Immature natural killer cell (primary cell): ENCODE measurements at regions not wholly inside any gene's neighbourhood (a gene's known extent, or its start where the extent isn't known, plus 50 kb on each side); places are given as distances from the start of the nearest gene placed in this dataset.

Source experiments
- DNase-seq, 3 donors: peaks; one replicate each; pipeline ENCODE4 v3.0.0; 2022; ENCODE audit warnings: mixed read lengths in 1 of 3
- H3K27ac Mint-ChIP-seq, 6 donors: one replicate each; pipeline ENCODE4 v1.8.0; 2020; ENCODE audit warnings: mixed read lengths in 6 of 6, mild to moderate bottlenecking in 5 of 6, inconsistent platforms in 4 of 6, moderate library complexity in 3 of 6
- H3K27me3 Mint-ChIP-seq, 3 donors: one replicate each; pipeline ENCODE4 v1.8.0; 2020 to 2021; ENCODE audit warnings: low read depth in 3 of 3, mild to moderate bottlenecking in 3 of 3, mixed read lengths in 3 of 3, moderate library complexity in 3 of 3, inconsistent platforms in 1 of 3
- H3K36me3 Mint-ChIP-seq, 3 donors: one replicate each; pipeline ENCODE4 v1.8.0; 2020; ENCODE audit warnings: mixed read lengths in 3 of 3, inconsistent platforms in 2 of 3, mild to moderate bottlenecking in 2 of 3
- H3K4me1 Mint-ChIP-seq, 2 donors: one replicate each; pipeline ENCODE4 v1.8.0; 2020; ENCODE audit warnings: inconsistent platforms in 2 of 2, mild to moderate bottlenecking in 2 of 2, mixed read lengths in 2 of 2, moderate library complexity in 1 of 2
- H3K4me3 Mint-ChIP-seq, 5 donors: one replicate each; pipeline ENCODE4 v1.8.0; 2020; ENCODE audit warnings: mild to moderate bottlenecking in 5 of 5, mixed read lengths in 5 of 5, inconsistent platforms in 3 of 5, moderate library complexity in 3 of 5
- H3K9me3 Mint-ChIP-seq, 6 donors: one replicate each; pipeline ENCODE4 v1.8.0; 2020; ENCODE audit warnings: mild to moderate bottlenecking in 6 of 6, mixed read lengths in 6 of 6, inconsistent platforms in 4 of 6, moderate library complexity in 3 of 6

GRCh38 chr4:33072298-33073089 is 2352.3 kb downstream of the PCDH7 start:
- Mint-ChIP-seq H3K4me1 (no peaks in the 10 kb centered on the region), H3K4me3 (no peak overlapping the region), H3K9me3 (peaks cover 3 to 37% (median 10%) of the 10 kb centered on the region in 6 donors), H3K27ac (no peak overlapping the region), H3K27me3 (peaks cover 0 to 1% (median 0%) of the 10 kb centered on the region in 3 donors), H3K36me3 (no peaks in the 10 kb centered on the region)
- DNase-seq, result no peak

- H3K4me3 Mint-ChIP-seq, result no peak overlapping the region
Measured at GRCh38 chr4:33073811-33074210, 2353.6 kb downstream of the PCDH7 start.

GRCh38 chr4:33078145-33078544 is 2358.0 kb downstream of the PCDH7 start:
- H3K9me3 Mint-ChIP-seq, result peaks cover 4 to 35% (median 17%) of the 10 kb centered on the region in 6 donors
- H3K36me3 Mint-ChIP-seq, result no peaks in the 10 kb centered on the region
- H3K4me3 Mint-ChIP-seq, result no peak overlapping the region
- H3K27ac Mint-ChIP-seq, result no peak overlapping the region
- H3K27me3 Mint-ChIP-seq, result no peaks in the 10 kb centered on the region
- DNase-seq, result no peak
- no peaks in the 10 kb centered on the region for H3K4me1 Mint-ChIP-seq

More at GRCh38 chr4:33073811-33074210, 2353.6 kb downstream of the PCDH7 start:
- no peak for DNase-seq
- Mint-ChIP-seq H3K27me3 (no peaks in the 10 kb centered on the region), H3K36me3 (no peaks in the 10 kb centered on the region), H3K4me1 (no peaks in the 10 kb centered on the region), H3K27ac (no peak overlapping the region), H3K9me3 (peaks cover 4 to 40% (median 13%) of the 10 kb centered on the region in 6 donors)

GRCh38 chr4:33080275-33080674 is 2360.1 kb downstream of the PCDH7 start:
- Mint-ChIP-seq H3K4me3 (no peak overlapping the region), H3K27me3 (no peaks in the 10 kb centered on the region), H3K4me1 (no peaks in the 10 kb centered on the region), H3K27ac (no peak overlapping the region), H3K9me3 (peaks cover 4 to 39% (median 20%) of the 10 kb centered on the region in 6 donors), H3K36me3 (no peaks in the 10 kb centered on the region)
- DNase-seq, result no peak

GRCh38 chr4:33085709-33086108 is 2365.5 kb downstream of the PCDH7 start:
- peaks cover 8 to 52% (median 23%) of the 10 kb centered on the region in 6 donors for H3K9me3 Mint-ChIP-seq
- no peak overlapping the region for H3K4me3 Mint-ChIP-seq
- no peaks in the 10 kb centered on the region for H3K36me3 Mint-ChIP-seq
- H3K27ac Mint-ChIP-seq, result no peak overlapping the region
- H3K27me3 Mint-ChIP-seq, result no peaks in the 10 kb centered on the region
- DNase-seq, result no peak
- no peaks in the 10 kb centered on the region for H3K4me1 Mint-ChIP-seq

GRCh38 chr4:33086331-33086925 is 2366.3 kb downstream of the PCDH7 start:
- Mint-ChIP-seq H3K4me1 (no peaks in the 10 kb centered on the region), H3K36me3 (no peaks in the 10 kb centered on the region), H3K4me3 (no peak overlapping the region), H3K27ac (no peak overlapping the region), H3K9me3 (peaks cover 5 to 47% (median 19%) of the 10 kb centered on the region in 6 donors), H3K27me3 (no peaks in the 10 kb centered on the region)
- DNase-seq, result no peak

- H3K27me3 Mint-ChIP-seq, result no peaks in the 10 kb centered on the region
- H3K27ac Mint-ChIP-seq, result no peak overlapping the region
- no peaks in the 10 kb centered on the region for H3K4me1 Mint-ChIP-seq
- H3K36me3 Mint-ChIP-seq, result no peaks in the 10 kb centered on the region
- H3K4me3 Mint-ChIP-seq, result no peak overlapping the region
- no peak for DNase-seq
- H3K9me3 Mint-ChIP-seq, result peaks cover 5 to 35% (median 14%) of the 10 kb centered on the region in 6 donors
Measured at GRCh38 chr4:33088713-33089112, 2368.5 kb downstream of the PCDH7 start.

- H3K4me1 Mint-ChIP-seq, result no peaks in the 10 kb centered on the region
- H3K27me3 Mint-ChIP-seq, result no peaks in the 10 kb centered on the region
- no peak overlapping the region for H3K4me3 Mint-ChIP-seq
- H3K9me3 Mint-ChIP-seq, result peaks cover 5 to 28% (median 14%) of the 10 kb centered on the region in 6 donors
- no peak for DNase-seq
- H3K27ac Mint-ChIP-seq, result no peak overlapping the region
- no peaks in the 10 kb centered on the region for H3K36me3 Mint-ChIP-seq
Measured at GRCh38 chr4:33090910-33091309, 2370.7 kb downstream of the PCDH7 start.

- Mint-ChIP-seq H3K27me3 (no peaks in the 10 kb centered on the region), H3K36me3 (no peaks in the 10 kb centered on the region), H3K4me3 (no peak overlapping the region), H3K9me3 (peaks cover 6 to 25% (median 14%) of the 10 kb centered on the region in 6 donors), H3K4me1 (no peaks in the 10 kb centered on the region), H3K27ac (no peak overlapping the region)
- no peak for DNase-seq
Measured at GRCh38 chr4:33091961-33092360, 2371.8 kb downstream of the PCDH7 start.

- H3K4me1 Mint-ChIP-seq, result no peaks in the 10 kb centered on the region
- peaks cover 4 to 7% (median 4%) of the 10 kb centered on the region in 3 donors for H3K36me3 Mint-ChIP-seq
- no peak for DNase-seq
- H3K4me3 Mint-ChIP-seq, result no peak overlapping the region
- H3K9me3 Mint-ChIP-seq, result peaks cover 2 to 68% (median 26%) of the 10 kb centered on the region in 6 donors
- H3K27ac Mint-ChIP-seq, result no peak overlapping the region
- no peaks in the 10 kb centered on the region for H3K27me3 Mint-ChIP-seq
Measured at GRCh38 chr4:33104273-33104672, 2384.1 kb downstream of the PCDH7 start.

GRCh38 chr4:33107814-33108213 is 2387.6 kb downstream of the PCDH7 start:
- no peak overlapping the region for H3K4me3 Mint-ChIP-seq
- peaks cover 2 to 60% (median 28%) of the 10 kb centered on the region in 6 donors for H3K9me3 Mint-ChIP-seq

GRCh38 chr4:33111117-33111516 is 2390.9 kb downstream of the PCDH7 start:
- no peaks in the 10 kb centered on the region for H3K27me3 Mint-ChIP-seq
- peaks cover 2 to 65% (median 28%) of the 10 kb centered on the region in 6 donors for H3K9me3 Mint-ChIP-seq
- H3K4me3 Mint-ChIP-seq, result no peak overlapping the region
- no peak overlapping the region for H3K27ac Mint-ChIP-seq
- DNase-seq, result no peak
- no peaks in the 10 kb centered on the region for H3K4me1 Mint-ChIP-seq
- H3K36me3 Mint-ChIP-seq, result no peaks in the 10 kb centered on the region

More at GRCh38 chr4:33107814-33108213, 2387.6 kb downstream of the PCDH7 start:
- no peak for DNase-seq
- Mint-ChIP-seq H3K36me3 (peaks cover 0 to 4% (median 0%) of the 10 kb centered on the region in 3 donors), H3K27me3 (no peaks in the 10 kb centered on the region), H3K4me1 (no peaks in the 10 kb centered on the region), H3K27ac (no peak overlapping the region)

GRCh38 chr4:33116871-33117270 is 2396.7 kb downstream of the PCDH7 start:
- DNase-seq, result no peak
- no peaks in the 10 kb centered on the region for H3K4me1 Mint-ChIP-seq
- H3K9me3 Mint-ChIP-seq, result peaks cover 0 to 57% (median 22%) of the 10 kb centered on the region in 6 donors
- H3K27me3 Mint-ChIP-seq, result no peaks in the 10 kb centered on the region
- H3K36me3 Mint-ChIP-seq, result no peaks in the 10 kb centered on the region
- no peak overlapping the region for H3K4me3 Mint-ChIP-seq
- H3K27ac Mint-ChIP-seq, result no peak overlapping the region

GRCh38 chr4:33126002-33126401 is 2405.8 kb downstream of the PCDH7 start:
- H3K27ac Mint-ChIP-seq, result no peak overlapping the region
- H3K4me1 Mint-ChIP-seq, result no peaks in the 10 kb centered on the region
- no peak overlapping the region for H3K4me3 Mint-ChIP-seq
- DNase-seq, result no peak
- H3K9me3 Mint-ChIP-seq, result peaks cover 3 to 26% (median 13%) of the 10 kb centered on the region in 6 donors
- peaks cover 0 to 3% (median 0%) of the 10 kb centered on the region in 3 donors for H3K27me3 Mint-ChIP-seq
- H3K36me3 Mint-ChIP-seq, result no peaks in the 10 kb centered on the region
